Smooth muscle cell (in vitro differentiated cells): ENCODE measurements at regions not wholly inside any gene's neighbourhood (a gene's known extent, or its start where the extent isn't known, plus 50 kb on each side); places are given as distances from the start of the nearest gene placed in this dataset.
"Not testable (repeated sequence)": the region's sequence is repeated elsewhere in the genome, so short reads cannot be mapped to it uniquely, and the experiment has no call there.

Experiments
- DNase-seq: peaks from one replicate; lab custom pipeline; 2025; ENCODE audit not compliant: unreplicated experiment; lab: John Stamatoyannopoulos, UW
- H2AFZ ChIP-seq: fragments of 200-600 bp; sonication (generic); 2 replicates; pipeline ENCODE4 v1.6.0; 2016; ENCODE audit warnings: antibody characterized with exemption, low read depth, mild to moderate bottlenecking
- H3F3A ChIP-seq: fragments of 200-600 bp; sonication (generic); 2 replicates; pipeline ENCODE4 v1.6.0; 2017; ENCODE audit warnings: antibody characterized with exemption, low read depth
- H3K27ac ChIP-seq: fragments of 200-600 bp; sonication (generic); 2 replicates; pipeline ENCODE4 v1.5.1; 2016; ENCODE audit warnings: low read depth, mild to moderate bottlenecking
- H3K27me3 ChIP-seq: fragments of 200-600 bp; sonication (generic); 2 replicates; pipeline ENCODE4 v1.6.1; 2016; ENCODE audit warnings: low read depth, mild to moderate bottlenecking
- H3K36me3 ChIP-seq: fragments of 200-600 bp; sonication (generic); 2 replicates; pipeline ENCODE4 v1.5.1; 2016; ENCODE audit warnings: low read depth
- H3K4me1 ChIP-seq: fragments of 200-600 bp; sonication (generic); 2 replicates; pipeline ENCODE4 v1.5.1; 2016; ENCODE audit warnings: low read depth
- H3K4me2 ChIP-seq: fragments of 200-600 bp; sonication (generic); 2 replicates; pipeline ENCODE4 v1.6.0; 2016; ENCODE audit warnings: mild to moderate bottlenecking
- H3K4me3 ChIP-seq: fragments of 200-600 bp; sonication (generic); 2 replicates; pipeline ENCODE4 v1.5.1; 2016; ENCODE audit warnings: mild to moderate bottlenecking
- H3K79me2 ChIP-seq: fragments of 200-600 bp; sonication (generic); 2 replicates; pipeline ENCODE4 v1.6.0; 2016; ENCODE audit warnings: low read depth, mild to moderate bottlenecking
- H3K9ac ChIP-seq: fragments of 200-600 bp; sonication (generic); 2 replicates; pipeline ENCODE4 v1.6.0; 2016; ENCODE audit warnings: low read depth
- H3K9me3 ChIP-seq: fragments of 200-600 bp; sonication (generic); replicated peaks from 2 replicates; pipeline ENCODE4 v1.5.1; 2016; ENCODE audit warnings: low read depth
- H4K20me1 ChIP-seq: fragments of 200-600 bp; sonication (generic); 2 replicates; pipeline ENCODE4 v1.6.0; 2016; ENCODE audit warnings: low read depth
- WGBS: methylation state at CpG from one replicate; pipeline ENCODE4 v1.1.7; 2016; ENCODE audit warnings: low lambda C conversion rate; 5-methylcytosine and 5-hydroxymethylcytosine counted together
- TF ChIP-seq, protein P1 (sequence below): fragments of 200-600 bp; sonication (generic); IDR thresholded peaks from 2 replicates; pipeline ENCODE4 v1.5.1; 2017; ENCODE audit warnings: borderline replicate concordance, mild to moderate bottlenecking, antibody characterized with exemption; ENCODE audit not compliant: insufficient read depth, poor library complexity, severe bottlenecking

DNA sequence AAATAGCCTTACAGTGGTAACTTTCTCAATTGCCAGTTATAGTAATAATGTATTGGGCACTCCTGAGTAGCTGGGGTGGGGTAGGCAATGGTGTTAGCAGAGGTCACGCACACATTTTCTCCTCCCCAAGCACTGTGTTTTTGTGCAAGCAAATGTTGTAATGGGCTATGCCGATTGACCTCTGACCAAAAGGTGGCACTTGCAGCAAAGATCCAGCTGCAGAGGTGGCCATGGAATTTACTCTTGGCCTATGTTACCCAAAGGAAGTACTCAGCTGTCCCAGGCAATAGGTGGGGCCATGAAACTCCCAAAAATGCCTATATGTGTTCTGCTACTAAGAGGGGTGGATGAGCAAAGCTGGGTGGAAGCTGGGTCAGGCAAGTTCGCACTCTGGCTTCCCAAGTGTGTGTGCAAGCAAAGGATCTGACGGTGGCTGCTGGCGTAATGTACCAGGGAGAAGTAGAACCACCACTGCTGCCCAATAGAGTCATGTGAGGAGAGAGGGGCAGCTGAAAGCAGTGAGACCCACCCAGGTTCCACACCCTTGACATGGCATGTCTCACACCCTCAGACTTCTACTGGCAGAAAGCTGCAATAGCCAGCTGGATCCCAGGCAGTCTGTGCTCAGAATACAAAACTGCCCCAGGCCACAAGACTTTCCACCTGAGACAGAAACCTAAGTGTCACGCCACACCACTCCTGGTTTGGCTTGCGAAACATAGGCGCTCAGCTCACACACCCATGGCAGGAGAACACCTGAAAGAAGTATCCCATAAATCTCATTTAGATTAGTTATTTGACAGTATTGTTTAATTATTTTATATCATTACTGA, 353.3 kb upstream of the EMCN start:
- H4K20me1 ChIP-seq, result no peaks in the 10 kb centered on the region
- H3K36me3 ChIP-seq, result no peaks in the 10 kb centered on the region
- H3K9me3 ChIP-seq, result no peaks in the 10 kb centered on the region
- TF ChIP-seq, protein P1, sequence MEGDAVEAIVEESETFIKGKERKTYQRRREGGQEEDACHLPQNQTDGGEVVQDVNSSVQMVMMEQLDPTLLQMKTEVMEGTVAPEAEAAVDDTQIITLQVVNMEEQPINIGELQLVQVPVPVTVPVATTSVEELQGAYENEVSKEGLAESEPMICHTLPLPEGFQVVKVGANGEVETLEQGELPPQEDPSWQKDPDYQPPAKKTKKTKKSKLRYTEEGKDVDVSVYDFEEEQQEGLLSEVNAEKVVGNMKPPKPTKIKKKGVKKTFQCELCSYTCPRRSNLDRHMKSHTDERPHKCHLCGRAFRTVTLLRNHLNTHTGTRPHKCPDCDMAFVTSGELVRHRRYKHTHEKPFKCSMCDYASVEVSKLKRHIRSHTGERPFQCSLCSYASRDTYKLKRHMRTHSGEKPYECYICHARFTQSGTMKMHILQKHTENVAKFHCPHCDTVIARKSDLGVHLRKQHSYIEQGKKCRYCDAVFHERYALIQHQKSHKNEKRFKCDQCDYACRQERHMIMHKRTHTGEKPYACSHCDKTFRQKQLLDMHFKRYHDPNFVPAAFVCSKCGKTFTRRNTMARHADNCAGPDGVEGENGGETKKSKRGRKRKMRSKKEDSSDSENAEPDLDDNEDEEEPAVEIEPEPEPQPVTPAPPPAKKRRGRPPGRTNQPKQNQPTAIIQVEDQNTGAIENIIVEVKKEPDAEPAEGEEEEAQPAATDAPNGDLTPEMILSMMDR, result no peak
- H3K9ac ChIP-seq, result no peak overlapping the region
- no peak overlapping the region for H3K27ac ChIP-seq
- H3K4me3 ChIP-seq, result no peak overlapping the region
- H2AFZ ChIP-seq, result no peak overlapping the region
- H3K27me3 ChIP-seq, result no peaks in the 10 kb centered on the region
- no peaks in the 10 kb centered on the region for H3F3A ChIP-seq
- WGBS, result 95% methylated on average over 8 of the region's 8 CpGs
- no peaks in the 10 kb centered on the region for H3K4me1 ChIP-seq
- no peak for DNase-seq
- H3K79me2 ChIP-seq, result no peaks in the 10 kb centered on the region
- H3K4me2 ChIP-seq, result no peak overlapping the region

DNA sequence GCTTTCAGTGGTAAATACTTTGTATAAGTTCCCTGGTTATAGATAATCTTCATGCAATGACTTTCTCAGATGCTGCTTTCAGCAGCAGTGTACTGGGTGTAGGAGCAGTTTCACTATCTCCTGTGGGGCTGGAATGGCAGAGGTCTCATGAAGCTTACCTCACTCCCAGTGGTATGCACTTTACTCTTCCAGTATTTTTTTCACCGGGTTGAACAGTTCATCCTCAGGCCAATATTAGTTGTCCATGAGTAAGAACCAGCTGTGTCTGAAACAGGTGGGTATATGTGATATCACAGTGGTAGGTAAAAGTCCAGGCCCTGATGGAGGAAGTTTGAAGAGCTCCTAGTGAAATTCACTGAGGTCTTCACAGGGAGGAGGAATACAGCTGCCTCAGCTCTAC, 351.5 kb upstream of the EMCN start:
- no peaks in the 10 kb centered on the region for H3K36me3 ChIP-seq
- no peak for DNase-seq
- no peak overlapping the region for H2AFZ ChIP-seq
- no peak overlapping the region for H3K4me3 ChIP-seq
- no peaks in the 10 kb centered on the region for H3K9me3 ChIP-seq
- no peak overlapping the region for H3K27ac ChIP-seq
- H3K79me2 ChIP-seq, result no peaks in the 10 kb centered on the region
- no peak overlapping the region for H3K4me2 ChIP-seq
- 73% methylated on average over 1 of the region's 1 CpG for WGBS
- H4K20me1 ChIP-seq, result no peaks in the 10 kb centered on the region
- no peak overlapping the region for H3K9ac ChIP-seq
- no peaks in the 10 kb centered on the region for H3K4me1 ChIP-seq
- no peaks in the 10 kb centered on the region for H3K27me3 ChIP-seq
- no peaks in the 10 kb centered on the region for H3F3A ChIP-seq
- TF ChIP-seq, protein P1, result no peak

DNA sequence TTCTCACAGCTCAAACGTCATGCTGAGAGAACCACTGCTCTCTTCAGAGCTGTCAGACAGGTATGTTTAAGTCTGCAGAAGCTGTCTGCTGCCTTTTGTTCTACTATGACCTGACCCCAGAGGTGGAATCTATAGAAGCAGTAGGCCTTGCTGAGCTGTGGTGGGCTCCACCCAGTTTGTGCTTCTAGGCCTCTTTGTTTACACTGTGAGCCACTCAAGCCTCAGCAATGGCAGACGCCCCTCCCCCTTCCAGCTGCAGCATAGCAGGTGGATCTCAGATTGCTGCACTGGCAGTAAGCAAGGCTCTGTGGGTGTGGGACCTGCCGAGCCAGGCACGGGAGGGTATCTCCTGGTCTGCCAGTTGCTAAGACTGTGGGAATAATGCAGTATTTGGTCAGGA, 350.5 kb upstream of the EMCN start:
- not testable (repeated sequence) for H4K20me1 ChIP-seq, H3F3A ChIP-seq, H3K4me3 ChIP-seq, H3K4me1 ChIP-seq, H3K9me3 ChIP-seq, H2AFZ ChIP-seq, DNase-seq, H3K36me3 ChIP-seq, H3K4me2 ChIP-seq, H3K27me3 ChIP-seq, H3K27ac ChIP-seq, H3K9ac ChIP-seq, H3K79me2 ChIP-seq
- 83% methylated on average over 4 of the region's 4 CpGs for WGBS

DNA sequence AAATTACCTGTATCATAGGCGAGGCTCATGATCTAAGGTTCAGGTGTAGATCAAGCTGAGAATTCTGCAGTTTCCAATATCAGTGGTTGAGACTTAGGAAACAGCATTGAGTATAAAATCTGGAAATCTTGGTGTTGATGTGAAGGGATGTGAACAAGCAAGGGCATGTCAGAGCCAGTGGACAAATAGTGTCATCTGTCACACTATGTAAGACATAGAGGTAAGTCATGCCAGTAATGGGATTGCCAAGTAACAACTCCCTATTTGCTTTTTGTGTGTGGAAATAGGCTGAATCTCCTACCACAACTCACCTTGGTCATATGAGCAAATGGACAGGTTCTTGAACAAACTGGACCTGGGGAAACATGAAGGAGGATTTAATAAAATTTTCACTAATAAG, 334.5 kb upstream of the EMCN start:
- Histone ChIP-seq H3F3A (no peaks in the 10 kb centered on the region), H3K36me3 (no peaks in the 10 kb centered on the region), H3K9ac (no peak overlapping the region), H3K4me3 (no peak overlapping the region), H3K27ac (no peak overlapping the region), H3K27me3 (no peaks in the 10 kb centered on the region), H3K4me2 (no peak overlapping the region), H3K79me2 (no peaks in the 10 kb centered on the region), H3K4me1 (peaks cover 5% of the 10 kb centered on the region), H4K20me1 (no peaks in the 10 kb centered on the region), H2AFZ (no peak overlapping the region), H3K9me3 (no peaks in the 10 kb centered on the region)
- DNase-seq, result no peak
- 88% methylated on average over 1 of the region's 1 CpG for WGBS
- TF ChIP-seq, protein P1, result no peak
